HG03064 (cell line): ENCODE measurements at regions not wholly inside any gene's neighbourhood (a gene's known extent, or its start where the extent isn't known, plus 50 kb on each side); places are given as distances from the start of the nearest gene placed in this dataset.
"Not testable (repeated sequence)": the region's sequence is repeated elsewhere in the genome, so short reads cannot be mapped to it uniquely, and the experiment has no call there.

ENCODE experiments used
- ATAC-seq: cut with Tn5 transposase; IDR thresholded peaks from one replicate; pipeline ENCODE4 v1.9.1; 2021; ENCODE audit warnings: low read depth; ENCODE audit not compliant: unreplicated experiment

DNA sequence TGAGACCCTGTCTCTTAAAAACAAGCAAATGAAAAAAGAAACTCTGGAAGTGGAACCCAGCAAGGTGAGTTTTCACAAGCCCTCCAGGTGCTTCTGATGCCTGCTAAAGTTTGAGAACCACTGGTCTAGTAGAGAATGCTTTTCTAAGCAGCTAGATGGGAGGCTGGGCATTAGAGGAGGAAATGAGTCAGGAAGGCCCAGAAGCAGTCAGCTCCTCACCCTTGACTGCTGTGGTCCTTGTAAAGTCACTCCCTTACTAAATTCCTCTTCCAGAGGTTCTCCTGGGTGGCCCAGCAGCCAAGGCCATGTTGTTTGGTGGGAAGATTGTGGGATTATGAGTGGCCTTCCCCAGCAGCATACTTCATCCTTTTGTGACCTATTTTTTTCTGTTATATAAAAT is 52.0 kb upstream of the FYN start:
- ATAC-seq, result no peak

DNA sequence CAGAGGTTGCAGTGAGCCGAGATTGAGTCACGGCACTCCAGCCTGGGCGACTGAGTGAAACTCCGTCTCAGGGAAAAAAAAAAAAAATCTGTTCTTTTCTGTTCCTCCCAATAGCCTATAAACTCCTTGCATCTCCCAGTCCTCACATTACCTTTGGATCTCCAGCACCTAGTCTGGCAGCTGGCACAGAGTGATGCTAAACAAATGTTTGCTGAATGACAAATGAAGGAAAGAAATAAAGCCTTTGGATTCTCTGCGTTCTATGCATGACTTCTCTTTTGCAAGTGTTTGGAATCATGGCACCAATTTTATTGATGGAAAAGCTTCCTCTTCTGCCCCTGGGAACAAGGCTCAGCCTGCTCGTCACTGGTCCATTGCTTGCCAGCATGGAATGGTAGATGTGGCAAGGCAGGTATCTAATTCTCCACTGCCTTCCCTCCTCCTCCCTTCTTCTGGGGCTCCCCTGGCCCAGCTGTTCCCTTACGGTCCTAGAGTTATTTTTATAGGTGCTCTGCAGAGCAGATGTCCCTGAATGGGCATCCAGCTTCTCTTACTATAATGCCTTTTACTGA is 53.6 kb upstream of the FYN start:
- ATAC-seq, result no peak

DNA sequence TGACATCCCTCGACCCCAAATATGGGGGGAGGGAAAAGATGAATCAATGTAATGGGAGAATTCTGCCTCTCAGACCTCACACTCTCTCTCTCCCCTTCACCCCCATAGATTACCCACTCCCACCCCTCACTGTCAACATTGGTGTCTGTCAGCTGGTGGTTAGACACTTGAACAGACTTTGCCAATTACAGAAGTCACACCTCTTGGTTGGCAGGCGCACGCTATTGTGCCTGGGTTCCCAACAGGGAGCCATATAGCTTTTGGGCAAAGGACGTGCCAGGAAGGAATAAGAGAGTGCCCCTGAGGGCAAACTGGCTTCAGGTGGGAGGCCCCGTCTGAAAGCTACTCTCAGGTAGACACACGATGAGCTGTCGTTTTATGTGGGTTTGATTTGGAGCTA is 54.1 kb upstream of the FYN start:
- ATAC-seq, result no peak

DNA sequence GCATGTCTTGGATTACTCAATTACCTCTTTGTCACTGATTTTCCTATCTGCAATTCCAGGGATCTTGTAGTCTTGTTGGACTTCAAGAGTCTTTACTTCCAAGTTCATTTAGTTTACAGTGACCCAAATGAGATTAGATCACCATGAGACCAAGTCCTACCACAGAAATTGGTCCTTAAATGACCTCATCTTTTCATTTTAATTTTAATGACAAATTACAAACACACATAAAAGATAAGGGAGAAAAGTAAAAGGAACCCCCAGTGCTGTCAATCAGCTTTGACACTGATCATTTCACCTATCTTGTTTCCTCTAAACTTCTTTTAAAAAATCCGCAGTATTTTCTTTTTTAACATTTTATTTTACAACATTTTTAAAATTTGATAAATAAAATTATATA is 54.9 kb upstream of the FYN start:
- ATAC-seq, result no peak

DNA sequence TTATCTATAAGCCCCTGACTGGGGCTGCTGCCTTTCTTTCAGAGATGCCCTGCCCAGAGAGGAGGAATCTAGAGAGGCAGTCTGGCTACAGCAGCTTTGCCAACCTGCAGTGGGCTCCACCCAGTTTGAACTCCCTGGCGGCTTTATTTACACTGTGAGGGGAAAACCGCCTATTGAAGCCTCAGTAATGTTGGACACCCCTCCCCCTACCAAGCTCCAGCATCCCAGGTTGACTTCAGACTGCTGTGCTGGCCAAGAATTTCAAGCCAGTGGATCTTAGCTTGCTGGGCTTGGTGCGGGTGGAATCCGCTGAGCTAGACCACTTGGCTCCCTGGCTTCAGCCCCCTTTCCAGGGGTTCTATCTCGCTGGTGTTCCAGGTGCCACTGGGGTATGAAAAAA is 61.4 kb upstream of the FYN start:
- ATAC-seq, result not testable (repeated sequence)

DNA sequence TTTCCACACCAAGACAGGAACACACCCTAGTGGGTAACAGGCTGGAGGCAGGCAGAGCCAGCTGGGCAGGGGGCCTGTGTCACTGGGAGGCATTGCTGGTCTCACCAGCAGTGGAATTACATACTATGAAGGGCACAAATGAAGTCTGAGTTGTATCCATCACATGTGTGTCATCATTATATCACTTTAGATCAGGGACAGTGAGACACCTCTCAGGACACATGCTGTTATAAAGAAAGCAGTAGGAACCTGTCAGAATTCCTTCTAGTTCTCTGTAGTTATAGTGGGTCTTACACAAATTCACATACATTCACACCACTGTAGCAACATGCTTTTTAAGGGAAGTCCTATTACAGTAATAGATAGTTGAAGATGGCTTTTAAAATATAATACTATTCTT is 63.5 kb upstream of the FYN start:
- no peak for ATAC-seq

DNA sequence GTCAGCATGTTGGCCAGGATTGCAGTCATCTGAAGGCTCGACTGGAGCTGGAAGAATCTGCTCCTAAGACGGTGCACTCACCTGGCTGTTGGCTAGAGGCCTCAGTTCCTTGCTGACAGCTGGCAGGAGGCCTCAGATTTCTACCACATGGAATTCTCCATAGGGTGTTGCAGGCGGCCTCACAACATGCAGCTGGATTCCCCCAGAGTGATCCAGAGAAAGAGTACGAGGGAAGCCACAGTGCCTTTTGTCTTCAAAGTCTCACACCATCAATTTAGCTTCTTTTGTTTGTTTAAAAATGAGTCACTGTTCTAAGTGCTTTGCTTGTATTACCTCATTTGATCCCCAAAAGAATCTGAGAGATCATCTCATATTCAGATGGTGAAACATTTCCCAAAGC is 65.5 kb upstream of the FYN start:
- no peak for ATAC-seq

DNA sequence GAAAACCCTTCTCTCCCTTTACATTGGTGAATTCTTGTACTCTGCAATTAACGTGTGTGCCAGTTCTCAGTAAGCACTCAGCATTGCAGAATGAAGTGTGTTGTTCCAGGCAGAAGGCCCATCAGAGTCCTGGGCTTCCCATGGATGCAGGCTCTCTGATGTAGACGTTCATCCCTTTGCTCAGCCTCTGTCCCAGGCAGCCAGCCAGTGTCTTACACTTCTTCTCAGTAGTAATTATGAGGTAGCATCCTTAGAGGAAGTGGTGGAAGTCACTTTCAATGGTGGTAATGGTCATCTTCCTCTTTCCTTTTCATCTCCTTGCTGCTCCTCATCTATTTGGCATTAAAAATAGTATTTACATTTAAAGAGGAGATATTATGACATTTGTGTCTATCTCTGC is 66.7 kb upstream of the FYN start:
- ATAC-seq, result no peak

DNA sequence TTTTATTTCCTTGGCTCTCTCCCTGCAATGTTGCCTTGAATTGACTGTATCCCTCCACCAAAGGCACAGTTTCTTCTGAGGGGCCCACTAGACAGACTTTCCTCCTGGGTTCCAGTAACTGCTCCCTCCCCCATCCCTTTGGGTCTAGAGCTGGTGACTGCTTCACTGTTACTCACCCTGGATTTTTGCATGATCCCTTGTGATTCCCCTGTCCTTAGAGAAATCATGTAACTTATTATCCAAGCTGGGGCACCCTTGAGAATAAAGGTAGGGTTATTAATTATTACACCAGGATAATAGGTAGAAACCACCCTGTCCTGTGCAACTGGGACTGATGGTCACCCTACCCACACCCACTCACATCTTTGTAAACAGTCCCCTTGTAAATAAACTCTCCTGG is 67.5 kb upstream of the FYN start:
- ATAC-seq, result no peak

DNA sequence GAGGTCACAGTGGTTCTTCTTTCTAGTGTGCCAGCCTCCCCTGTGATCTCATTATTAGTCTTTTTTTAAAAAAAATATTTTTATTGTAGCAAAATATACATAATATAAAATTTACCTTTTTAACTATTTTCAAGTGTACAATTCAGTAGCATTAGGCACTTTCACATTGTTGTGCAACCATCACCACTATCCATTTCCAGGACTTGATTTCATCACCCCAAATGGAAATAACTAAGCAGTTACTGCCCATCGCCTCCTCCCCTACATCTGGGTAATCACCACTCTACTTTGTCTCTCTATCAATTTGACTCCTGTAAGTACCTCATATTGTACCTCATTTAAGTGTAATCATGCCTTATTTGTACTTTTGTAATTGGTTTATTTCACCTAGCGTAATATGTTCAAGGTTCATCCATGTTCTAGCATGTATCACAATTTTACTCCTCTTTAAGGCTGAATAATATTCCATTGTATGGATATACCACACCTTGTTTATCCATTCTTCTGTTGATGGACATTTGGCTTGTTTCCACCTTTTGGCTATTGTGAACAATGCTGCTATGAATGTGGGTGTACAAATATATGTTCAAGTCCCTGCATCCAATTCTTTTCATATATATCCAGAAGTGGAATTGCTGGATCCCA is 68.6 kb upstream of the FYN start:
- no peak for ATAC-seq

DNA sequence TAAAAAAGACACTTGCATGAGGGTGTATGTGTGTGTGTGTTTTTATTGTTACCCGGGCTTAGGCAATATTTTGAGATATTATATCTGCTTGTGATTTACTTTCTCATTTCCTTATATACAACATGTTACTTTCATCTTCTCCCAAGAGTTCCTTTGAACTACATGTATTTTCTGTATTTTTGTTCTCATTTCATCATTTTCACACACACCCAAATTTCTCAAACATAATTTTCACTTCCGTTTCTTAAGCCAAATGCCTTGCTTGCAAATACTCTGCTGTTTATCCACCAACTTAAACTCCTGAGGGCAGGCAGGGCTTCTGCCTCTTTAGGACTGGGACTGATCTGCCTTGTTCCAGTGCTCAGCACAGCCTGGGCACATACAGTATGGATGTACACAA is 69.3 kb upstream of the FYN start:
- ATAC-seq, result no peak

DNA sequence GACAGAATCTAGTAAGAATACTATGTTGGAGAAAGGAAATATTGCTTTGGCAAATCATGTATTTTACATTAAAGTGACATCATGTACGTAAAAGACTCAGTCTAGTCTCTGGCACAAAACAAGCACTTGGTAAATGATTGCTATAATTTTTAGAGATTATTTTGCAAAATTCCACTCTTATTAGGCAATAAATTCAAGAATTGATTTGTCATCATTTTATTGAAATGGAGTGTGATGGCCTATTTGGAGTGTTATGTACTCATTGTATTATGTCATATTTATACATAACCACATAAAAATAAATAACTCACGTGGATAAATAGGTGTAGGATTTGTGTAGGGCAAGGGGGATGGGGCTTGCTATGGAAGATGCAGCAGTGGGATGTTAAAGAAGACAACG is 70.0 kb upstream of the FYN start:
- no peak for ATAC-seq

DNA sequence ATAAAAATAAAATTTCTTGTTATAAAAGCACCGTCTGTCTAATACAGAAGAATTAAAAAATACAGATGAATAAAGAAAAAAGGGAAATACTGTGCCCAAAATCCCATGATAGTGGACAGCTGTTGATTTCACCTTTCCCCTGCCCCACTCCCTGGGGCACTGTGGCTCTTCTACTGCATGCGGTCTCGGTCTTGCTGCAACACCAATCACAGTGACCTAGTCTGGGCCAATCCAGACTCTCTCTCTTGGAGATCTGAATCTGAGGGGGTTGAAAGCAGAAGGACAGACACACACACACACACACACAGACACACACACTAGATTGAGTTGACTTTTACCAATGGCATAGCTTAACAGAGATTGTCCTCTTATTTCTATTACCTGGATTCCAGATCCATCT is 70.5 kb upstream of the FYN start:
- no peak for ATAC-seq

DNA sequence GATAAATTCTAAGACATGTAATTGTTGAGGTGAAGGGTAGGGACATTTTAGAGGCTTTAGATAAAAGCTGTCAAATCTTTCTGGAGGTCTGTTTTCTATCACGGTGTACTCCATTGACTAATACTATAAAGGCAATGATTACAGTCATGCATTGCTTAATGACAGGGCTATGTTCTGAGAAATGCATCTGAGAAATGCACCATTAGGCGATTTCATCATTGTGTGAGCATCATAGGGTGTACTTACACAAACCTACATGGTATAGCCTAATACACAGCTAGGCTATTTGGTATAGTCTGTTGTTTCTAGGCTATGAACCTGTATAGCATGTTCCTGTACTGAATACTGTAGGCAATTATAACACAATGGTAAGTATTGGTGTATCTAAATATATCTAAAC is 71.3 kb upstream of the FYN start:
- no peak for ATAC-seq

DNA sequence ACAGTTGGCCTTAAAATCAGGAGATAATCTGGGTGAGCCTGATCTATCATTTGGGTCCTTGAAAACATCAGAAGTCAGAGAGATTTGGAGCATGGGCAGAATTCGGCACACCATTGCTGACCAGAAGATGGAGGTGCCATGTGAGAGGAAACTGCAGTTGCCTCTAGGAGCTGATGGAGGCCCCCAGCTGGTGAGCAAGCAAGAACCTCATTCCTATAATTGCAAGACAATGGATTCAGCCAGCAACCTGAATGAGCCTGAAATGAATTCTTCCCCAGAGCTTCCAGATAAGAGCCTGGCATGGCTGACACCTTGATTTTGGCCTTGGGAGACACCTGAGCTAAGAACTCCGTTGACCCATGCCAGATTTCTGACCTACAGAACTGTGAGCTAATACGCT is 76.3 kb upstream of the FYN start:
- ATAC-seq, result no peak

DNA sequence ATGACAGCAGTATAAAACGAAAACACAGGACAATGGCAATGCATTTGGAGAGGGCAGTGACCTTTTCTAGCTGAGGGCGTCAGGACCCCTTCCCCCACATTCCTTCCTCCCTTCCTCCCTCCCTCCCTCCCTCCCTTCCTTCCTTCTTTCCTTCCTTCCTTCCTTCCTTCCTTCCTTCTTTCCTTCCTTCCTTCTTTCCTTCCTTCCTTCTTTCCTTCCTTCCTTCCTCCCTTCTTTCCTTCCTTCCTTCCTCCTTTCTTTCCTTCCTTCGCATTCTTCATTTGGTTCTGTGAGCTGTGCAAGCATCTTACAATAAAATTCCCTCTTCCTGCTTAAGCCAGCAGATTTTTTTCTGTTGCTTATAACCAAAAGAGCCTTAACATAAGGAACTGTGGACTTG is 76.7 kb upstream of the FYN start:
- ATAC-seq, result not testable (repeated sequence)

DNA sequence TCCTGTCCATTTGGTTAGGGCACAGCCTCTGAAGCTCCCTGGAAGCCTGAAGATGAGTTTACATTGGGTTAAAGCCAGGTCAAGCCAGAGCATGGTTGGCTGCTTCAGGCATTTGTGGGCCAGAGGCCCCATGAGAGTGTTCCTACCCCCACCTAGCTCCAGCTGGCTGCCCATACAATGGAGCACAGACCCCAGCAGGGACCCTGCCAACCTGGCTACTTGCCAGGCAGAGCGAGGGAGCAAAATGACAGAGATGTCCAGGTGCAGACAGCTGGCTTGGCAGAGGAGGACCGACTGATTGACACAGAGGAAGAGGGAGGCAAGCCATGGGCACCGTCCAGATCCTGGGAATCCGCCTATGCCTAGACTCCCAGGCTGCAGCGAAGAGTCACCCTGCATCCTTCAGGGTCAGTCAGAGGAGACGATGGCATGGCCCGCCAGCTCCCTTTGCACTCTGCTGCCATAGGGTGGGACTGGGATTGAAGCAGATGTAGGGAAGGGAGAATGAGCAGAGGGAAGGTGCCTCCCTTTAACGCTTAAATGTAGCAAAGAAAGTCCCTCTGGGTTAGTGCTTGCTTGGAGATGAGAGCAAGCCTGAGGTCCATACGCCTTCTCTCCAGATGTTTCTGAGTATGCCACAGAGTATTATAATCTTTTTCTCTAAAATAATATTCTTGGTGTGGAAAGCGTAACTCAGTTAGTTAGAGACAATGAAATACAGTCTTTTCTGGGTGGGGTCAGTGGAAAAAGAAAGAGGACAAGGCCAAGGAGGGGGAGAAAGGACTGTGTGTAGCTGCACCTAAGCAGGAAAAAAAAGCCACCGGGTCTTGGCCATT is 77.6 kb upstream of the FYN start:
- ATAC-seq, result no peak

DNA sequence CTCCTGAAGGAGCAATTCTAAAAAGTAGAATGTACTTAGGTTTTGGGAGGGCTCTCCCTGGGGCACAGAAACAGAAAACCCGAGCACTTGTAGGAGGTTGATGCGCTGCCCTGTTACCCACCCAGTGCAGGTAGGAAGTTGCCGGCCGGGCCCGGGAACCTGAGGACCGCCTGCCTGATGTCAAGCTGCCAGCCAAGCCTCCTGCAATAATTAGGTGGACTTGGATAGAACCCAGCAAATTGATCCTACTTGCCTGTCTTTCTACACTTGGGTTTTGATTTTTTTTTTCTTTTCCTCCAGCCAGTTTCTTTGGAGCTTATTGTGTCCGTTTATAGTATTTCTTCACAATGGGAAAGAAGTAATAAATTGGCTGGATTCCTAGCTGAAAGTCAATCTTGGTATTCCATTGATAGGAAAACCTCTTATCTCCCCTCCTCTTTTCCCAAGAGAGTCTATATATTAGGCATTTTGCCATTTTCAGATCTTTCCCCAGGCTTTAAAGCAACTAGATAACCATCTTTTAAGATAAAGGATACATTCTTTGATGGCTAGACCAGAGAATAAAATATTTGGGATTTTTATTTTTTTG is 78.3 kb upstream of the FYN start:
- ATAC-seq, result no peak

DNA sequence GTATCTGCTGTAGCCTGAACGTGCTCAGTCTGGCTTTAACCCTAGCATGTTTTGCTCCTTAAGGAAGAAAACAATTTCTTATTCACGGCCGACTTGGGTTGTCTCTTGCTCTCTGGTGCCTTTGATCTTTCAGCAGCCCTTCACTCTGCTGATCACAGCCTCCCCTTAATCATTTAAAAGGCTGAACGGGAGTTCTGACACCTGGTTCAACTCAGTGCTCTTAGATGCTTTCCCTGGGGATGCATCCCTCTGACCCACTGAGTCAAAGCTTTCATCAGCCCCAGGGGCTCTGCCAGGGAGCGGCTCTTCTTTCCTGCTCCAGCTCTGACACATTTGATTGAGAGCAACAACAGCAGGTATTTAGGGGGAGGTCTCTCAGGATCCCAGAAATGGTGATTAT is 79.0 kb upstream of the FYN start:
- no peak for ATAC-seq

DNA sequence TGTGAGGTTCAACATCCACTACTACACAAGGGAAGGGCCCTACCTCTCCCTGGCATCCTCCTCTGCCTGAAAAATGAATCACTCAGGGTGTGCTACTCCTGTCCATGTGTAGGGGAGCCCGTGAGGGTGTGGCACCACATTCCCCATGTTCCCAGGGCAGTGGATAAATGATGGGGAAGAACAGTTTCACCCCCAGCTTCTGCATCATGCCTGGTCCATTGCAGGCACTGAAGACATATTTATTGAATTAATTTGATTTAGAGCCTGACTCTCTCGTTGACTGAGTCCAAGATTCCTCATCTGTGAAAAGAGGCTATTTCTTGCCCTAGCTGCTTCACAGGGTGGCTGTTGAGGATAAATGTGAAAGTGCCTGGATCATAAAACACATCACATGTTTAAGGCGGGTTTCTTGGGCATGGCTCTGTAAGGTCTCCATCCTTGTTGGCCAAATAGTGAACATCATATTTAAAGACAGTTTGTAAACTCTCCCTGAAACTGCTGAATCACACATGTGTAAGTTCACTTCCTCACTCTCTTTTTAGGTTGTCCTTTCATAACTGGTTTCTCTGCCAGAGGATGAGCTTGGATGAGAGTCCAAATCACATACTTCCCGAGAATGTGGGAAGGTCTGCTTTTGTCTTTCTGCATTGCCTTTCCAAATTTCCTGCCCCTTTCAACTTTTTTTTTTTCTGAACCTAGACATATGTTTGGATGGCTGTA is 79.7 kb upstream of the FYN start:
- no peak for ATAC-seq

DNA sequence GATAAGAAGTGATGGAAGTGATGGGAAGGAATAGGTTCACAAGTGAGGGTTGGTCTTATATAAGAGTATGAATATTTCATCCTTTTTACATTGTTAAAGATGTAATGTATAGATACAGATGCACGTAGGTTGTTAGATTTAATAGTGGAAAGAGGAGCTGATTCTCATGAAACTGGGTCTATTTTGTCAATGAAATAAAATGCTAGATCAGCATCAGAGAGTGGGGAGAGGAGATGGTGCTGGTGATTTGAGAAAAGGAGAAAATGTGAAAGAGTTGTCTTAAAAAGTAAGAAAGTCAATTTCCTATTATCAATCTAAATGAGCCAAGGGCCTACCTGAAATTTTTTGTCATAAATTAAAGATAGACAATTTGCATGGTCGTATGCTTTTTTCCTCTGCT is 82.8 kb upstream of the FYN start:
- ATAC-seq, result no peak
